ENCODE measurements at regions not wholly inside any gene's neighbourhood (a gene's known extent, or its start where the extent isn't known, plus 50 kb on each side); places are given as distances from the start of the nearest gene placed in this dataset.

DNA sequence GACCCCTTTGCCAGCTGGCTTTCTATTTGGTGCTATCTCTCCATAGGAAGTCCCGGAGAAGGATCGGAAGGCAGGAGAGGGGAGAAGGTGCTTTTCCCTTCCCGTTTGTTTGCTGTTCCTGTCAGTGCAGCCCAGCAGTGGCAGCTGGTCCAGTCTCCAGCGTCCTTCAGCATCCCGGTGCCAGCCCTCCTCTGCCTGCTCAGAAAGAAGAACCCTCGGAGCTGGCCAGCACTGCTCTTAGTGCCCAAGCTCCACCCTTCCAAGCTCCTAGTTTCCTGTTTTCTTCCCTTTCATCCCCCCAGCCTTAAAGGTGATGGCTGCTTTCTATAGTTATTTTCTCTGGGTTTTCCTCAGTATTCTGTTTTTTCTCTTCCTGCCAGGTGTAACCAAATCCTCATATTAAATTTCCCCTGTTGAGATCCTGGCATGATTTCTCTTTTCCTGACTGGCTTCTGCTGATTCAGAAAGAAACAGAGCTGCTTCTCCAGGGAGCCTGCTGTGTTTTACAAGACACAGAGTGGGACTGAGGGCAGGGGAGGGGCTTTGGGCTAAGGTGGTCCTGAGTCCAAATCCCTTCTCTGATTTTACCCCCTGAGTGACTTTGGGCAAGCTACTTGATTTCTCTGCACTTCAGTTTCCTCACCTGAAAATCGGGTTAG is 186.8 kb downstream of the COPRS start:
- DNase-seq, result no peak
- CTCF ChIA-PET, result interaction anchor here (0.7 kb wide), 1 partner anchor 15 kb away, joined by 5 read pairs; no protein-coding TSS in a partner anchor
- intact Hi-C loops (cut with micrococcal nuclease; ENCODE audit: unreplicated experiment), result no loop called here
- H3K27me3 Mint-ChIP-seq (ENCODE audit: unreplicated experiment), result peaks cover 81% of the 10 kb centered on the region
- no peaks in the 10 kb centered on the region for H3K36me3 Mint-ChIP-seq (ENCODE audit: insufficient read depth, unreplicated experiment)
- peaks cover 3% of the 10 kb centered on the region for H3K9me3 Mint-ChIP-seq (ENCODE audit: low read depth, unreplicated experiment)
- no peak overlapping the region for H3K27ac Mint-ChIP-seq (ENCODE audit: unreplicated experiment)
- H3K4me3 Mint-ChIP-seq (ENCODE audit: low read depth, unreplicated experiment), result no peak overlapping the region
- no peak for TF ChIP-seq CTCF (IDR thresholded peaks at IDR 0.05; ENCODE audit: unreplicated experiment)
- H3K4me1 Mint-ChIP-seq (ENCODE audit: low read depth, unreplicated experiment), result peaks cover 8% of the 10 kb centered on the region
- no TSS peak for BruUV-seq (replicated peaks)

DNA sequence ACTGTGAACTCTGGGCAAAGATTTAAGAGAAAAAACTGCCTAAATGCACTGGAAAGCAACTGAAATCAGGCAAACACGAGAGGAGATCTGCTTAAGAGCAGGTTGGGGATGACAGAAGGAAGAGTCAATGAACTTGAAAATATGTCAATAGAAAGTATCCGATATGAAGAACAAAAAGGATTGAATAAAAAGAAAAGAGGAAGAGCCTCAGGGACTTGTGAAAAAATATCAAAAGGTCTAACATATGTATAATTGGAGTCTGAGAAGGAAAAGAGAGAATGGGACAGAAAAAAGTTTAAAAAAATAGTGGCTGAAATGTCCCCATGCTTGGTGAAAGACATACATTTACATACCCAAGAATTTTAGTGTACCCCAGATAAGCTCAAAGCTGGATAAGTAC is 195.5 kb downstream of the COPRS start:
- DNase-seq, result no peak
- intact Hi-C loops (cut with micrococcal nuclease; ENCODE audit: unreplicated experiment), result no loop called here
- H3K36me3 Mint-ChIP-seq (ENCODE audit: insufficient read depth, unreplicated experiment), result no peaks in the 10 kb centered on the region
- no peaks in the 10 kb centered on the region for H3K4me1 Mint-ChIP-seq (ENCODE audit: low read depth, unreplicated experiment)
- no peak for TF ChIP-seq CTCF (IDR thresholded peaks at IDR 0.05; ENCODE audit: unreplicated experiment)
- peaks cover 10% of the 10 kb centered on the region for H3K9me3 Mint-ChIP-seq (ENCODE audit: low read depth, unreplicated experiment)
- CTCF ChIA-PET, result no interaction called here
- H3K4me3 Mint-ChIP-seq (ENCODE audit: low read depth, unreplicated experiment), result no peak overlapping the region
- H3K27me3 Mint-ChIP-seq (ENCODE audit: unreplicated experiment), result peaks cover 69% of the 10 kb centered on the region
- H3K27ac Mint-ChIP-seq (ENCODE audit: unreplicated experiment), result no peak overlapping the region
- no TSS peak for BruUV-seq (replicated peaks)

- intact Hi-C loops (cut with micrococcal nuclease; ENCODE audit: unreplicated experiment), result no loop called here
- CTCF ChIA-PET, result no interaction called here
- H3K9me3 Mint-ChIP-seq (ENCODE audit: low read depth, unreplicated experiment), result peaks cover 10% of the 10 kb centered on the region
- peaks cover 55% of the 10 kb centered on the region for H3K27me3 Mint-ChIP-seq (ENCODE audit: unreplicated experiment)
- BruUV-seq (replicated peaks), result no TSS peak
- no peak overlapping the region for H3K27ac Mint-ChIP-seq (ENCODE audit: unreplicated experiment)
- no peak for TF ChIP-seq CTCF (IDR thresholded peaks at IDR 0.05; ENCODE audit: unreplicated experiment)
- no peak overlapping the region for H3K4me3 Mint-ChIP-seq (ENCODE audit: low read depth, unreplicated experiment)
- no peaks in the 10 kb centered on the region for H3K4me1 Mint-ChIP-seq (ENCODE audit: low read depth, unreplicated experiment)
- DNase-seq, result no peak
- H3K36me3 Mint-ChIP-seq (ENCODE audit: insufficient read depth, unreplicated experiment), result no peaks in the 10 kb centered on the region
These were observed 198.4 kb downstream of the COPRS start for GRCh38 chr17:31660684-31661083.

DNA sequence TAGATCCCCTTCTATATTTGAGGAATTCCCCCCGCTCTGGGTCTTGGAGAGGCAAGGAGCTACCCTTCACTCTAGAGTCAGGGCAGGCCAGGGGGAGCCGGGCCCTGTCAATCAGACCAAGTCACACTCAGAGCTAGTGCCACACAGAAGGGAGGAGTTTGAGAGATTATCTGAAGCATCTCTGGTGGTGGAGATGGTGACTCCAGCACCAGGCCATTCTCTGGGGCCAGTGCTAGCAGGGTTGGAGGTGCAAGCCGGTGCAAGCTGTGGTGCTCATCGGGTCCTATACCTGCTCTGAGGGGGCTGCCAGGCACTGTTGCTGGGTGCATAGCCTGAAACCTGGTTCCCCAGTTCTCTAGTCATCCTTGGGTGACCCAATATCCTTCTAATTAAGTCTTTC is 201.2 kb downstream of the COPRS start:
- Mint-ChIP-seq H3K27me3 (ENCODE audit: unreplicated experiment) (peaks cover 59% of the 10 kb centered on the region), H3K4me1 (ENCODE audit: low read depth, unreplicated experiment) (no peaks in the 10 kb centered on the region), H3K4me3 (ENCODE audit: low read depth, unreplicated experiment) (no peak overlapping the region), H3K9me3 (ENCODE audit: low read depth, unreplicated experiment) (peaks cover 3% of the 10 kb centered on the region), H3K36me3 (ENCODE audit: insufficient read depth, unreplicated experiment) (no peaks in the 10 kb centered on the region), H3K27ac (ENCODE audit: unreplicated experiment) (no peak overlapping the region)
- DNase-seq, result no peak
- BruUV-seq (replicated peaks), result no TSS peak
- TF ChIP-seq CTCF (IDR thresholded peaks at IDR 0.05; ENCODE audit: unreplicated experiment), result no peak
- CTCF ChIA-PET, result no interaction called here
- intact Hi-C loops (cut with micrococcal nuclease; ENCODE audit: unreplicated experiment), result no loop called here
